ENCODE measurements at regions not wholly inside any gene's neighbourhood (a gene's known extent, or its start where the extent isn't known, plus 50 kb on each side); places are given as distances from the start of the nearest gene placed in this dataset.

GRCh38 chr18:41320100-41320499, 634.9 kb upstream of the PIK3C3 start:
- peaks cover 0 to 7% of the 10 kb centered on the region in 2 donors for H3K9me3 ChIP-seq
- TF ChIP-seq POLR2A (IDR thresholded peaks at IDR 0.05) (no peak), CTCF (IDR thresholded peaks at IDR 0.05) (no peak), POLR2AphosphoS5 (IDR thresholded peaks at IDR 0.05) (no peak)
- no peak overlapping the region for H3K27ac ChIP-seq
- intact Hi-C loops (cut with DNase I; ENCODE audit: low total_unique reads), result no loop called here
- no peaks in the 10 kb centered on the region for H3K27me3 ChIP-seq
- H3K4me3 ChIP-seq, result no peak overlapping the region
- H3K4me1 ChIP-seq, result no peaks in the 10 kb centered on the region
- no peaks in the 10 kb centered on the region for H3K36me3 ChIP-seq
- no peak for DNase-seq (ENCODE audit: low spot score in 2 of 2)

GRCh38 chr18:41315134-41315533, 639.9 kb upstream of the PIK3C3 start:
- no peak for TF ChIP-seq POLR2AphosphoS5 (IDR thresholded peaks at IDR 0.05)
- Histone ChIP-seq H3K9me3 (peaks cover 0 to 15% of the 10 kb centered on the region in 2 donors), H3K4me1 (no peaks in the 10 kb centered on the region), H3K27me3 (no peaks in the 10 kb centered on the region), H3K4me3 (no peak overlapping the region), H3K36me3 (no peaks in the 10 kb centered on the region), H3K27ac (no peak overlapping the region)
- DNase-seq (ENCODE audit: low spot score in 2 of 2), result no peak
- intact Hi-C loops (cut with DNase I; ENCODE audit: low total_unique reads), result no loop called here

- Histone ChIP-seq H3K4me3 (no peak overlapping the region), H3K36me3 (no peaks in the 10 kb centered on the region), H3K27me3 (no peaks in the 10 kb centered on the region), H3K9me3 (peaks cover 0 to 13% of the 10 kb centered on the region in 2 donors), H3K4me1 (no peaks in the 10 kb centered on the region), H3K27ac (no peak overlapping the region)
- no peak for TF ChIP-seq POLR2AphosphoS5 (IDR thresholded peaks at IDR 0.05)
- TF ChIP-seq POLR2A (IDR thresholded peaks at IDR 0.05), result no peak
- TF ChIP-seq CTCF (IDR thresholded peaks at IDR 0.05), result no peak
- intact Hi-C loops (cut with DNase I; ENCODE audit: low total_unique reads), result no loop called here
- DNase-seq (ENCODE audit: low spot score in 2 of 2), result no peak
These were observed 643.2 kb upstream of the PIK3C3 start for GRCh38 chr18:41311571-41312547.

- Histone ChIP-seq H3K27ac (no peak overlapping the region), H3K4me1 (no peaks in the 10 kb centered on the region), H3K27me3 (no peaks in the 10 kb centered on the region), H3K36me3 (no peaks in the 10 kb centered on the region), H3K4me3 (no peak overlapping the region), H3K9me3 (no peaks in the 10 kb centered on the region)
- no peak for DNase-seq (ENCODE audit: low spot score in 2 of 2)
- intact Hi-C loops (cut with DNase I; ENCODE audit: low total_unique reads), result no loop called here
- TF ChIP-seq POLR2A (IDR thresholded peaks at IDR 0.05), result no peak
- no peak for TF ChIP-seq POLR2AphosphoS5 (IDR thresholded peaks at IDR 0.05)
These were observed 657.3 kb upstream of the PIK3C3 start for GRCh38 chr18:41297740-41298139.

- DNase-seq (ENCODE audit: low spot score in 2 of 2), result no peak
- Histone ChIP-seq H3K4me3 (no peak overlapping the region), H3K9me3 (no peaks in the 10 kb centered on the region), H3K27ac (no peak overlapping the region), H3K4me1 (no peaks in the 10 kb centered on the region), H3K36me3 (no peaks in the 10 kb centered on the region), H3K27me3 (no peaks in the 10 kb centered on the region)
- intact Hi-C loops (cut with DNase I; ENCODE audit: low total_unique reads), result no loop called here
- TF ChIP-seq CTCF (IDR thresholded peaks at IDR 0.05) (no peak), POLR2A (IDR thresholded peaks at IDR 0.05) (no peak), POLR2AphosphoS5 (IDR thresholded peaks at IDR 0.05) (no peak)
These were observed 685.7 kb upstream of the PIK3C3 start for GRCh38 chr18:41269294-41269693.

- no peak for DNase-seq (ENCODE audit: low spot score in 2 of 2)
- intact Hi-C loops (cut with DNase I; ENCODE audit: low total_unique reads), result no loop called here
- H3K4me1 ChIP-seq, result no peaks in the 10 kb centered on the region
- no peak overlapping the region for H3K27ac ChIP-seq
- H3K9me3 ChIP-seq, result no peaks in the 10 kb centered on the region
- TF ChIP-seq POLR2A (IDR thresholded peaks at IDR 0.05) (no peak), CTCF (IDR thresholded peaks at IDR 0.05) (no peak), POLR2AphosphoS5 (IDR thresholded peaks at IDR 0.05) (no peak)
- H3K36me3 ChIP-seq, result no peaks in the 10 kb centered on the region
- H3K27me3 ChIP-seq, result no peaks in the 10 kb centered on the region
- H3K4me3 ChIP-seq, result no peak overlapping the region
These were observed 686.8 kb upstream of the PIK3C3 start for GRCh38 chr18:41268271-41268670.
